Panc1 (cell line): ENCODE measurements at regions not wholly inside any gene's neighbourhood (a gene's known extent, or its start where the extent isn't known, plus 50 kb on each side); places are given as distances from the start of the nearest gene placed in this dataset.

ENCODE experiments used
- POLR2AphosphoS5 ChIP-seq: IDR thresholded peaks from 2 replicates; pipeline ENCODE4 v1.6.1; 2012; ENCODE audit warnings: mild to moderate bottlenecking, low read depth, low read length, moderate library complexity
- SIN3A ChIP-seq: IDR thresholded peaks from 2 replicates; pipeline ENCODE4 v1.6.1; 2012; ENCODE audit warnings: low read depth, mild to moderate bottlenecking, low read length, moderate library complexity, borderline replicate concordance; ENCODE audit not compliant: insufficient read depth
- TCF7L2 ChIP-seq: IDR thresholded peaks from 2 replicates; pipeline ENCODE4 v1.6.1; 2011; ENCODE audit warnings: mild to moderate bottlenecking, low read depth, low read length, inconsistent platforms
- TF ChIP-seq, protein P1 (sequence below): fragments of 450-650 bp; IDR thresholded peaks from 2 replicates; pipeline ENCODE4 v1.5.1; 2017; ENCODE audit warnings: mild to moderate bottlenecking
- TF ChIP-seq, protein P2 (sequence below), 2 experiments: IDR thresholded peaks; 2 replicates each; pipeline ENCODE4 v1.6.1; 2011 to 2012; ENCODE audit warnings: low read depth in 2 of 2, control low read depth in 1 of 2, low read length in 1 of 2, mild to moderate bottlenecking in 1 of 2, moderate library complexity in 1 of 2; ENCODE audit not compliant: insufficient read depth in 1 of 2

DNA sequence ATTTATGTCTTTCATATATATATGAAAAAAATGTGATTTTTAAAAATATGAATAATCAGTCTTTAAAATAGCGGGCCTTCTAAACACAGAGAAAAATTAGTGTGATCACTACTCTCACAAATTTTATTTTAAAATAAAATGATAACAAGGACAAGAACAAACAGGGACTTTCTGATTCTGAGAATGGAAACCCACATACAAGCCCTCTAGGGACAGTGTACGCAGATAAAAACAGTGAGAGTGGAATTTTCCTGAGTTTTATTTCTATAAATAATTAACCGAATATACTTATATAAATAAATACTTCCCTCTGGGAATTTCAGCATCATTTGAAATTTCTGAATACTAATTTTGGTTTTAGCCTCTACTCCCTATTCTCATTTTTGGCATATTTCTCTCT is 201.4 kb upstream of the CBLB start:
- TF ChIP-seq, protein P1, sequence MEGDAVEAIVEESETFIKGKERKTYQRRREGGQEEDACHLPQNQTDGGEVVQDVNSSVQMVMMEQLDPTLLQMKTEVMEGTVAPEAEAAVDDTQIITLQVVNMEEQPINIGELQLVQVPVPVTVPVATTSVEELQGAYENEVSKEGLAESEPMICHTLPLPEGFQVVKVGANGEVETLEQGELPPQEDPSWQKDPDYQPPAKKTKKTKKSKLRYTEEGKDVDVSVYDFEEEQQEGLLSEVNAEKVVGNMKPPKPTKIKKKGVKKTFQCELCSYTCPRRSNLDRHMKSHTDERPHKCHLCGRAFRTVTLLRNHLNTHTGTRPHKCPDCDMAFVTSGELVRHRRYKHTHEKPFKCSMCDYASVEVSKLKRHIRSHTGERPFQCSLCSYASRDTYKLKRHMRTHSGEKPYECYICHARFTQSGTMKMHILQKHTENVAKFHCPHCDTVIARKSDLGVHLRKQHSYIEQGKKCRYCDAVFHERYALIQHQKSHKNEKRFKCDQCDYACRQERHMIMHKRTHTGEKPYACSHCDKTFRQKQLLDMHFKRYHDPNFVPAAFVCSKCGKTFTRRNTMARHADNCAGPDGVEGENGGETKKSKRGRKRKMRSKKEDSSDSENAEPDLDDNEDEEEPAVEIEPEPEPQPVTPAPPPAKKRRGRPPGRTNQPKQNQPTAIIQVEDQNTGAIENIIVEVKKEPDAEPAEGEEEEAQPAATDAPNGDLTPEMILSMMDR: no peak; the same call in 1 of the 2 replicates
- TF ChIP-seq POLR2AphosphoS5 (no peak), SIN3A (no peak), TCF7L2 (no peak)
- TF ChIP-seq, protein P2, sequence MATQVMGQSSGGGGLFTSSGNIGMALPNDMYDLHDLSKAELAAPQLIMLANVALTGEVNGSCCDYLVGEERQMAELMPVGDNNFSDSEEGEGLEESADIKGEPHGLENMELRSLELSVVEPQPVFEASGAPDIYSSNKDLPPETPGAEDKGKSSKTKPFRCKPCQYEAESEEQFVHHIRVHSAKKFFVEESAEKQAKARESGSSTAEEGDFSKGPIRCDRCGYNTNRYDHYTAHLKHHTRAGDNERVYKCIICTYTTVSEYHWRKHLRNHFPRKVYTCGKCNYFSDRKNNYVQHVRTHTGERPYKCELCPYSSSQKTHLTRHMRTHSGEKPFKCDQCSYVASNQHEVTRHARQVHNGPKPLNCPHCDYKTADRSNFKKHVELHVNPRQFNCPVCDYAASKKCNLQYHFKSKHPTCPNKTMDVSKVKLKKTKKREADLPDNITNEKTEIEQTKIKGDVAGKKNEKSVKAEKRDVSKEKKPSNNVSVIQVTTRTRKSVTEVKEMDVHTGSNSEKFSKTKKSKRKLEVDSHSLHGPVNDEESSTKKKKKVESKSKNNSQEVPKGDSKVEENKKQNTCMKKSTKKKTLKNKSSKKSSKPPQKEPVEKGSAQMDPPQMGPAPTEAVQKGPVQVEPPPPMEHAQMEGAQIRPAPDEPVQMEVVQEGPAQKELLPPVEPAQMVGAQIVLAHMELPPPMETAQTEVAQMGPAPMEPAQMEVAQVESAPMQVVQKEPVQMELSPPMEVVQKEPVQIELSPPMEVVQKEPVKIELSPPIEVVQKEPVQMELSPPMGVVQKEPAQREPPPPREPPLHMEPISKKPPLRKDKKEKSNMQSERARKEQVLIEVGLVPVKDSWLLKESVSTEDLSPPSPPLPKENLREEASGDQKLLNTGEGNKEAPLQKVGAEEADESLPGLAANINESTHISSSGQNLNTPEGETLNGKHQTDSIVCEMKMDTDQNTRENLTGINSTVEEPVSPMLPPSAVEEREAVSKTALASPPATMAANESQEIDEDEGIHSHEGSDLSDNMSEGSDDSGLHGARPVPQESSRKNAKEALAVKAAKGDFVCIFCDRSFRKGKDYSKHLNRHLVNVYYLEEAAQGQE (IDR thresholded peaks at IDR 0.05; ENCODE audit: insufficient read depth in 1 of 2, low read depth in 2 of 2, low read length in 1 of 2): no peak
